ENCODE measurements at regions not wholly inside any gene's neighbourhood (a gene's known extent, or its start where the extent isn't known, plus 50 kb on each side); places are given as distances from the start of the nearest gene placed in this dataset.

- DNase-seq (no peak), ATAC-seq (no peak)
- intact Hi-C loops (cut with DNase I; ENCODE audit: low total_unique reads), result no loop called here
- in situ Hi-C loops (cut with MboI; ENCODE audit: low sequenced_read_pairs in 4 of 4), result no loop called here
- Histone ChIP-seq H3K27me3 (no peaks in the 10 kb centered on the region), H3K4me3 (no peak overlapping the region), H3K27ac (no peak overlapping the region), H3K4me1 (no peaks in the 10 kb centered on the region), H3K9me3 (no peaks in the 10 kb centered on the region), H3K36me3 (no peaks in the 10 kb centered on the region)
- TF ChIP-seq CTCF (IDR thresholded peaks at IDR 0.05 in 4 of 5, conservative IDR thresholded peaks at IDR 0.05 in 1 of 5) (no peak), POLR2A (IDR thresholded peaks at IDR 0.05) (no peak)
These were observed 284.5 kb downstream of the MAT2B start for GRCh38 chr5:163789870-163790269.

- Histone ChIP-seq H3K4me1 (no peaks in the 10 kb centered on the region), H3K4me3 (no peak overlapping the region), H3K27me3 (no peaks in the 10 kb centered on the region), H3K27ac (no peak overlapping the region), H3K9me3 (no peaks in the 10 kb centered on the region), H3K36me3 (no peaks in the 10 kb centered on the region)
- no peak for DNase-seq
- intact Hi-C loops (cut with DNase I; ENCODE audit: low total_unique reads) (no loop called here), in situ Hi-C loops (cut with MboI; ENCODE audit: low sequenced_read_pairs in 4 of 4) (no loop called here)
- TF ChIP-seq CTCF (IDR thresholded peaks at IDR 0.05 in 4 of 5, conservative IDR thresholded peaks at IDR 0.05 in 1 of 5) (no peak), POLR2A (IDR thresholded peaks at IDR 0.05) (no peak)
- ATAC-seq, result no peak
These were observed 285.1 kb downstream of the MAT2B start for GRCh38 chr5:163790497-163790896.

GRCh38 chr5:163794993-163795392 is 289.6 kb downstream of the MAT2B start:
- no peak for TF ChIP-seq CTCF (IDR thresholded peaks at IDR 0.05 in 4 of 5, conservative IDR thresholded peaks at IDR 0.05 in 1 of 5)
- Histone ChIP-seq H3K4me1 (no peaks in the 10 kb centered on the region), H3K9me3 (no peaks in the 10 kb centered on the region), H3K4me3 (no peak overlapping the region), H3K27me3 (no peaks in the 10 kb centered on the region), H3K36me3 (no peaks in the 10 kb centered on the region), H3K27ac (no peak overlapping the region)
- in situ Hi-C loops (cut with MboI; ENCODE audit: low sequenced_read_pairs in 4 of 4) (no loop called here), intact Hi-C loops (cut with DNase I; ENCODE audit: low total_unique reads) (no loop called here)
- ATAC-seq (no peak), DNase-seq (no peak)

GRCh38 chr5:163807781-163808180 is 302.4 kb downstream of the MAT2B start:
- H3K27me3 ChIP-seq, result no peaks in the 10 kb centered on the region
- H3K36me3 ChIP-seq, result no peaks in the 10 kb centered on the region
- no peak for TF ChIP-seq CTCF (IDR thresholded peaks at IDR 0.05 in 4 of 5, conservative IDR thresholded peaks at IDR 0.05 in 1 of 5)
- no peak for TF ChIP-seq POLR2A (IDR thresholded peaks at IDR 0.05)
- H3K4me1 ChIP-seq, result no peaks in the 10 kb centered on the region
- in situ Hi-C loops (cut with MboI; ENCODE audit: low sequenced_read_pairs in 4 of 4) (no loop called here), intact Hi-C loops (cut with DNase I; ENCODE audit: low total_unique reads) (no loop called here)
- H3K9me3 ChIP-seq, result no peaks in the 10 kb centered on the region
- no peak overlapping the region for H3K4me3 ChIP-seq
- ATAC-seq (no peak), DNase-seq (no peak)
- no peak overlapping the region for H3K27ac ChIP-seq

GRCh38 chr5:163809473-163809872 is 304.1 kb downstream of the MAT2B start:
- Histone ChIP-seq H3K27me3 (no peaks in the 10 kb centered on the region), H3K27ac (no peak overlapping the region), H3K4me3 (no peak overlapping the region), H3K9me3 (no peaks in the 10 kb centered on the region), H3K4me1 (no peaks in the 10 kb centered on the region), H3K36me3 (no peaks in the 10 kb centered on the region)
- in situ Hi-C loops (cut with MboI; ENCODE audit: low sequenced_read_pairs in 4 of 4), result no loop called here
- no peak for DNase-seq
- intact Hi-C loops (cut with DNase I; ENCODE audit: low total_unique reads), result no loop called here
- no peak for ATAC-seq
- TF ChIP-seq POLR2A (IDR thresholded peaks at IDR 0.05) (no peak), CTCF (IDR thresholded peaks at IDR 0.05 in 4 of 5, conservative IDR thresholded peaks at IDR 0.05 in 1 of 5) (no peak)

All from gastrocnemius medialis (tissue), 4 donors.